Keratinocyte (primary cell): ENCODE measurements at regions not wholly inside any gene's neighbourhood (a gene's known extent, or its start where the extent isn't known, plus 50 kb on each side); places are given as distances from the start of the nearest gene placed in this dataset.

Source experiments
- DNase-seq: peaks from one replicate; pipeline ENCODE4 v3.0.0-alpha.2; 2011; ENCODE audit warnings: low read depth, missing footprints, low spot score
- FAIRE-seq: peaks from 2 replicates; lab custom pipeline; 2011; peaks lifted over from hg19 to GRCh38; lab: Jason Lieb, UNC
- H2AFZ ChIP-seq: 2 replicates; pipeline ENCODE4 v1.6.0; 2012; ENCODE audit warnings: low read length, control low read depth, inconsistent platforms; ENCODE audit not compliant: control insufficient read depth
- H3K27ac ChIP-seq: 2 replicates; pipeline ENCODE4 v1.5.1; 2011; ENCODE audit warnings: low read length; ENCODE audit not compliant: control insufficient read depth, insufficient read depth
- H3K27me3 ChIP-seq: 3 replicates; pipeline ENCODE4 v1.6.0; 2011; ENCODE audit warnings: low read length; ENCODE audit not compliant: control insufficient read depth, insufficient read depth; ENCODE audit errors: extremely low read depth
- H3K36me3 ChIP-seq, 2 experiments: 2 replicates in 1 of 2; 3 replicates in 1 of 2; pipeline ENCODE4 v1.5.1; 2011; ENCODE audit warnings: low read length in 2 of 2, mild to moderate bottlenecking in 1 of 2; ENCODE audit not compliant: control insufficient read depth in 2 of 2, insufficient read depth in 2 of 2; ENCODE audit errors: extremely low read depth in 1 of 2
- H3K4me1 ChIP-seq: 3 replicates; pipeline ENCODE4 v1.5.1; 2011; ENCODE audit warnings: low read length; ENCODE audit not compliant: control insufficient read depth, insufficient read depth; ENCODE audit errors: extremely low read depth
- H3K4me2 ChIP-seq: 3 replicates; pipeline ENCODE4 v1.6.0; 2011; ENCODE audit warnings: low read depth, low read length; ENCODE audit not compliant: control insufficient read depth, insufficient read depth; ENCODE audit errors: extremely low read depth
- H3K4me3 ChIP-seq, 3 experiments: fragments of 200-600 bp in 1 of 3; sonication (generic) in 1 of 3; 2 replicates in 2 of 3; 3 replicates in 1 of 3; pipeline ENCODE4 v1.5.1; 2011 to 2016; ENCODE audit warnings: low read length in 3 of 3, mild to moderate bottlenecking in 3 of 3, control low read depth in 2 of 3, inconsistent platforms in 1 of 3, low read depth in 1 of 3, mixed read lengths in 1 of 3, mixed run types in 1 of 3, moderate library complexity in 1 of 3; ENCODE audit not compliant: control insufficient read depth in 2 of 3, insufficient read depth in 2 of 3; ENCODE audit errors: extremely low read depth in 1 of 3
- H3K79me2 ChIP-seq: 2 replicates; pipeline ENCODE4 v1.6.0; 2012; ENCODE audit warnings: low read length; ENCODE audit not compliant: control insufficient read depth, insufficient read depth
- H3K9ac ChIP-seq: 3 replicates; pipeline ENCODE4 v1.6.0; 2011; ENCODE audit warnings: low read length; ENCODE audit not compliant: control insufficient read depth, insufficient read depth; ENCODE audit errors: extremely low read depth
- H3K9me1 ChIP-seq: 3 replicates; pipeline ENCODE4 v1.6.0; 2011; ENCODE audit warnings: low read length; ENCODE audit not compliant: control insufficient read depth, insufficient read depth; ENCODE audit errors: extremely low read depth
- H3K9me3 ChIP-seq: 2 replicates; pipeline ENCODE4 v1.5.1; 2012; ENCODE audit warnings: low read depth, low read length; ENCODE audit not compliant: control insufficient read depth
- H4K20me1 ChIP-seq: 3 replicates; pipeline ENCODE4 v1.6.0; 2011; ENCODE audit warnings: low read length; ENCODE audit not compliant: control insufficient read depth, insufficient read depth; ENCODE audit errors: extremely low read depth
- EZH2 ChIP-seq: IDR thresholded peaks from one replicate; pipeline ENCODE4 v1.6.1; 2012; ENCODE audit warnings: inconsistent platforms, mild to moderate bottlenecking, low read length, moderate library complexity
- dilution Hi-C: fragments of 300-500 bp; cut with MboI; formaldehyde crosslinking; loops from one replicate; pipeline ENCODE4 v1.7.0; 2020; ENCODE audit warnings: low sequenced_read_pairs; ENCODE audit not compliant: extremely low pct_ligation_motif_present
- TF ChIP-seq, protein P1 (sequence below), 3 experiments: IDR thresholded peaks in 1 of 3; conservative IDR thresholded peaks in 1 of 3; optimal IDR thresholded peaks in 1 of 3; 2 replicates in 2 of 3; 3 replicates in 1 of 3; pipeline versions ENCODE3 to v1.5.1; 2011; ENCODE audit warnings: low read length in 3 of 3, mild to moderate bottlenecking in 3 of 3, moderate library complexity in 2 of 3, control low read depth in 1 of 3, inconsistent platforms in 1 of 3; ENCODE audit not compliant: insufficient read depth in 2 of 3; ENCODE audit errors: extremely low read depth in 1 of 3

DNA sequence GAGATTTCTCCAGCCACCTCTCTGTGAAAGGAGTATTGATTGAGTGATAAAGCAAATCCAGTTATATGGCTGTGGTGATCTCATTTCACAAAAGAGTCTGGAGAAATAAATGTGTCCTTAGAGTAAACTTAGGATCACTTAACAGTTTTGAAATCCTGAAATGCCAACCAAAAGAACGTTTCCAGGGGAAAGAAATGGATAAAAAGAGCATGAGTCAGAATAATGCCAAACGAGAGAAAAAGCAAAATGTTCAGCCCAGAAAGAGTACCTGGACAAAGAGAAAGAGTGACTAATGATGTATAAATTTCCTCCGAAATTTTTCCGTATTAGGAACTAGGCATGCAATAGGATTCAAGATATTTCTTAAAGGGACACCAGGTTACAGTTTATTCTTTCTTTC is 463.1 kb upstream of the CDH10 start:
- no peaks in the 10 kb centered on the region for H4K20me1 ChIP-seq
- H3K4me2 ChIP-seq: no peak overlapping the region
- DNase-seq: no peak
- no peak overlapping the region for H3K9ac ChIP-seq
- H3K9me3 ChIP-seq: no peaks in the 10 kb centered on the region
- no peaks in the 10 kb centered on the region for H3K36me3 ChIP-seq
- dilution Hi-C loops: no loop called here
- FAIRE-seq: no peak
- H3K4me1 ChIP-seq: no peaks in the 10 kb centered on the region
- no peak overlapping the region for H2AFZ ChIP-seq
- no peaks in the 10 kb centered on the region for H3K9me1 ChIP-seq
- no peak overlapping the region for H3K4me3 ChIP-seq
- no peaks in the 10 kb centered on the region for H3K79me2 ChIP-seq
- no peaks in the 10 kb centered on the region for H3K27me3 ChIP-seq
- no peak overlapping the region for H3K27ac ChIP-seq
- no peak for TF ChIP-seq EZH2
- TF ChIP-seq, protein P1, sequence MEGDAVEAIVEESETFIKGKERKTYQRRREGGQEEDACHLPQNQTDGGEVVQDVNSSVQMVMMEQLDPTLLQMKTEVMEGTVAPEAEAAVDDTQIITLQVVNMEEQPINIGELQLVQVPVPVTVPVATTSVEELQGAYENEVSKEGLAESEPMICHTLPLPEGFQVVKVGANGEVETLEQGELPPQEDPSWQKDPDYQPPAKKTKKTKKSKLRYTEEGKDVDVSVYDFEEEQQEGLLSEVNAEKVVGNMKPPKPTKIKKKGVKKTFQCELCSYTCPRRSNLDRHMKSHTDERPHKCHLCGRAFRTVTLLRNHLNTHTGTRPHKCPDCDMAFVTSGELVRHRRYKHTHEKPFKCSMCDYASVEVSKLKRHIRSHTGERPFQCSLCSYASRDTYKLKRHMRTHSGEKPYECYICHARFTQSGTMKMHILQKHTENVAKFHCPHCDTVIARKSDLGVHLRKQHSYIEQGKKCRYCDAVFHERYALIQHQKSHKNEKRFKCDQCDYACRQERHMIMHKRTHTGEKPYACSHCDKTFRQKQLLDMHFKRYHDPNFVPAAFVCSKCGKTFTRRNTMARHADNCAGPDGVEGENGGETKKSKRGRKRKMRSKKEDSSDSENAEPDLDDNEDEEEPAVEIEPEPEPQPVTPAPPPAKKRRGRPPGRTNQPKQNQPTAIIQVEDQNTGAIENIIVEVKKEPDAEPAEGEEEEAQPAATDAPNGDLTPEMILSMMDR (optimal IDR thresholded peaks at IDR 0.05 in 1 of 3, IDR thresholded peaks at IDR 0.05 in 1 of 3, conservative IDR thresholded peaks at IDR 0.05 in 1 of 3; ENCODE audit: extremely low read depth in 1 of 3, insufficient read depth in 2 of 3, low read length in 3 of 3): no peak

DNA sequence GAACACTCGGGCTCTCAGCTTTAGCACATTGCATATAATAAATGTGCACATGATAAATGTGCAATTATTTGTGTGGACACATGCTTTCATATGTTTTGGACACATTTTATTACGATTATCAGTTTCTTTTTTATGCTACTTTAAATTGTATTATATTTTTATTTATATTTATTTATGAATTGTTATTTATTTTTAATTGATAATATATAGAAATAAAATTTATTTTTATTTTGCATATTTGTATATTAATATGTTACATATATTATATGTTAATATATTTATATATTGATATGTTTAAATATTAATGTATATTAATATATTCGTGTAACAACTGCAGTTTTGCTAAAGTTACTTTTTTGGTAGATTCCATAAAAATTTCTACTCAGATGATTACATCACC is 454.8 kb upstream of the CDH10 start:
- H3K79me2 ChIP-seq: no peaks in the 10 kb centered on the region
- H3K9me3 ChIP-seq: no peaks in the 10 kb centered on the region
- no peak overlapping the region for H3K9ac ChIP-seq
- no peak overlapping the region for H3K4me3 ChIP-seq
- dilution Hi-C loops: no loop called here
- H4K20me1 ChIP-seq: no peaks in the 10 kb centered on the region
- H3K27ac ChIP-seq: no peak overlapping the region
- H3K4me2 ChIP-seq: no peak overlapping the region
- no peaks in the 10 kb centered on the region for H3K4me1 ChIP-seq
- H3K36me3 ChIP-seq: no peaks in the 10 kb centered on the region
- FAIRE-seq (no peak), DNase-seq (no peak)
- no peak for TF ChIP-seq EZH2
- TF ChIP-seq, protein P1 (optimal IDR thresholded peaks at IDR 0.05 in 1 of 3, IDR thresholded peaks at IDR 0.05 in 1 of 3, conservative IDR thresholded peaks at IDR 0.05 in 1 of 3; ENCODE audit: extremely low read depth in 1 of 3, insufficient read depth in 2 of 3, low read length in 3 of 3): no peak
- no peak overlapping the region for H2AFZ ChIP-seq
- H3K9me1 ChIP-seq: no peaks in the 10 kb centered on the region
- H3K27me3 ChIP-seq: no peaks in the 10 kb centered on the region
